Activated CD4-positive, alpha-beta T cell treated with anti-CD3 and anti-CD28 coated beads, Interleukin-2, amount 10 ng/mL, durations not matched to agents 7 days and 5 days (primary cell): ENCODE measurements at regions not wholly inside any gene's neighbourhood (a gene's known extent, or its start where the extent isn't known, plus 50 kb on each side); places are given as distances from the start of the nearest gene placed in this dataset.

Experiments
- CTCF ChIA-PET: fragments of 350-600 bp; sonication (Branson Sonifier 250); formaldehyde crosslinking; loops from one replicate; lab custom pipeline; 2021; ENCODE audit warnings: antibody characterized with exemption; lab: Charles Lee
- POLR2A ChIA-PET: fragments of 350-600 bp; sonication (Branson Sonifier 250); formaldehyde crosslinking; loops from one replicate; lab custom pipeline; 2021; ENCODE audit warnings: antibody characterized with exemption; lab: Charles Lee
- DNase-seq: peaks from one replicate; pipeline ENCODE4 v3.0.0-alpha.2; 2020
- H3K27ac Mint-ChIP-seq: one replicate; pipeline ENCODE4 v1.8.0; 2021; ENCODE audit warnings: mild to moderate bottlenecking, moderate library complexity, mixed read lengths
- H3K27me3 Mint-ChIP-seq: one replicate; pipeline ENCODE4 v1.8.0; 2021; ENCODE audit warnings: mixed read lengths
- H3K36me3 Mint-ChIP-seq: one replicate; pipeline ENCODE4 v1.8.0; 2021; ENCODE audit warnings: low read depth, mixed read lengths
- H3K4me1 Mint-ChIP-seq: one replicate; pipeline ENCODE4 v1.8.0; 2021; ENCODE audit warnings: mixed read lengths
- H3K4me3 Mint-ChIP-seq: one replicate; pipeline ENCODE4 v1.8.0; 2021; ENCODE audit warnings: mild to moderate bottlenecking, moderate library complexity, mixed read lengths
- H3K9me3 Mint-ChIP-seq: one replicate; pipeline ENCODE4 v1.8.0; 2021; ENCODE audit warnings: mixed read lengths

GRCh38 chr10:3950676-3951275 is 165.8 kb upstream of the KLF6 start:
- Mint-ChIP-seq H3K4me3 (no peak overlapping the region), H3K4me1 (peaks cover 64% of the 10 kb centered on the region), H3K9me3 (peaks cover 6% of the 10 kb centered on the region), H3K27ac (peak overlapping the region; percentile 60), H3K36me3 (peaks cover 5% of the 10 kb centered on the region), H3K27me3 (no peaks in the 10 kb centered on the region)
- peak; percentile 34 for DNase-seq
- POLR2A ChIA-PET, result no interaction called here
- CTCF ChIA-PET, result interaction anchor here (1.0 to 1.4 kb wide), 2 partner anchors 15 to 84 kb away, joined by 3 to 4 read pairs; no protein-coding TSS in a partner anchor

GRCh38 chr10:3949711-3950110 is 164.7 kb upstream of the KLF6 start:
- no peak overlapping the region for H3K4me3 Mint-ChIP-seq
- no peak for DNase-seq
- H3K9me3 Mint-ChIP-seq, result peaks cover 9% of the 10 kb centered on the region
- ChIA-PET CTCF (interaction anchor here (1.0 to 1.8 kb wide), 5 partner anchors 10 to 142 kb away, joined by 3 to 5 read pairs (median 3); no protein-coding TSS in a partner anchor), POLR2A (no interaction called here)
- H3K36me3 Mint-ChIP-seq, result peaks cover 8% of the 10 kb centered on the region
- peak overlapping the region; percentile 90 for H3K27ac Mint-ChIP-seq
- H3K27me3 Mint-ChIP-seq, result no peaks in the 10 kb centered on the region
- H3K4me1 Mint-ChIP-seq, result peaks cover 73% of the 10 kb centered on the region

GRCh38 chr10:3948843-3949242 is 163.8 kb upstream of the KLF6 start:
- peaks cover 75% of the 10 kb centered on the region for H3K4me1 Mint-ChIP-seq
- peak overlapping the region; percentile 90 for H3K27ac Mint-ChIP-seq
- DNase-seq, result peak; percentile 88
- peak overlapping the region; percentile 66 for H3K4me3 Mint-ChIP-seq
- peaks cover 10% of the 10 kb centered on the region for H3K36me3 Mint-ChIP-seq
- no peaks in the 10 kb centered on the region for H3K27me3 Mint-ChIP-seq
- ChIA-PET POLR2A (no interaction called here), CTCF (interaction anchor here (1.0 to 1.8 kb wide), 3 partner anchors 12 to 141 kb away, joined by 3 to 5 read pairs (median 3); no protein-coding TSS in a partner anchor)
- peaks cover 11% of the 10 kb centered on the region for H3K9me3 Mint-ChIP-seq

- no peak for DNase-seq
- ChIA-PET CTCF (interaction anchor here (0.7 to 1.6 kb wide), 3 partner anchors 11 to 171 kb away, joined by 3 to 7 read pairs (median 4); no protein-coding TSS in a partner anchor), POLR2A (interaction anchor here (0.6 to 1.0 kb wide), 4 partner anchors 141 to 193 kb away, joined by 3 to 4 read pairs (median 4); partner anchors contain the start of gene KLF6)
- Mint-ChIP-seq H3K4me3 (peak overlapping the region; percentile 60), H3K27ac (peak overlapping the region; percentile 84), H3K9me3 (peaks cover 5% of the 10 kb centered on the region), H3K4me1 (peaks cover 88% of the 10 kb centered on the region), H3K27me3 (no peaks in the 10 kb centered on the region), H3K36me3 (peaks cover 18% of the 10 kb centered on the region)
These were observed 161.5 kb upstream of the KLF6 start for GRCh38 chr10:3946234-3947229.

- CTCF ChIA-PET, result interaction anchor here (1.6 kb wide), 1 partner anchor 12 kb away, joined by 7 read pairs; no protein-coding TSS in a partner anchor
- Mint-ChIP-seq H3K27me3 (no peaks in the 10 kb centered on the region), H3K4me1 (peaks cover 81% of the 10 kb centered on the region), H3K36me3 (peaks cover 26% of the 10 kb centered on the region), H3K9me3 (peaks cover 9% of the 10 kb centered on the region), H3K27ac (peak overlapping the region; percentile 84), H3K4me3 (no peak overlapping the region)
- POLR2A ChIA-PET, result no interaction called here
- DNase-seq, result no peak
These were observed 160.0 kb upstream of the KLF6 start for GRCh38 chr10:3945026-3945425.

GRCh38 chr10:3944591-3944990 is 159.6 kb upstream of the KLF6 start:
- ChIA-PET POLR2A (no interaction called here), CTCF (interaction anchor here (1.1 kb wide), 1 partner anchor 11 kb away, joined by 3 read pairs; no protein-coding TSS in a partner anchor)
- H3K27me3 Mint-ChIP-seq, result no peaks in the 10 kb centered on the region
- no peak for DNase-seq
- H3K36me3 Mint-ChIP-seq, result peaks cover 26% of the 10 kb centered on the region
- H3K4me3 Mint-ChIP-seq, result no peak overlapping the region
- H3K27ac Mint-ChIP-seq, result peak overlapping the region; percentile 84
- peaks cover 9% of the 10 kb centered on the region for H3K9me3 Mint-ChIP-seq
- H3K4me1 Mint-ChIP-seq, result peaks cover 76% of the 10 kb centered on the region

- ChIA-PET CTCF (interaction anchor here (1.1 kb wide), 1 partner anchor 12 kb away, joined by 3 read pairs; no protein-coding TSS in a partner anchor), POLR2A (no interaction called here)
- Mint-ChIP-seq H3K9me3 (peaks cover 9% of the 10 kb centered on the region), H3K27me3 (no peaks in the 10 kb centered on the region), H3K4me1 (peaks cover 68% of the 10 kb centered on the region), H3K27ac (no peak overlapping the region), H3K4me3 (peak overlapping the region; percentile 9), H3K36me3 (peaks cover 24% of the 10 kb centered on the region)
- no peak for DNase-seq
These were observed 158.8 kb upstream of the KLF6 start for GRCh38 chr10:3943695-3944257.

- Mint-ChIP-seq H3K27me3 (no peaks in the 10 kb centered on the region), H3K4me3 (peak overlapping the region; percentile 9), H3K9me3 (peaks cover 9% of the 10 kb centered on the region), H3K36me3 (peaks cover 22% of the 10 kb centered on the region), H3K4me1 (peaks cover 61% of the 10 kb centered on the region), H3K27ac (peak overlapping the region; percentile 83)
- ChIA-PET POLR2A (no interaction called here), CTCF (interaction anchor here (1.1 kb wide), 1 partner anchor 27 kb away, joined by 3 read pairs; no protein-coding TSS in a partner anchor)
- DNase-seq, result no peak
These were observed 158.0 kb upstream of the KLF6 start for GRCh38 chr10:3942937-3943489.

- CTCF ChIA-PET, result interaction anchor here (0.6 kb wide), 1 partner anchor 1697 kb away, joined by 3 read pairs; no protein-coding TSS in a partner anchor
- H3K9me3 Mint-ChIP-seq, result peaks cover 16% of the 10 kb centered on the region
- H3K27me3 Mint-ChIP-seq, result no peaks in the 10 kb centered on the region
- no peak for DNase-seq
- no peak overlapping the region for H3K4me3 Mint-ChIP-seq
- H3K36me3 Mint-ChIP-seq, result peaks cover 32% of the 10 kb centered on the region
- peaks cover 53% of the 10 kb centered on the region for H3K4me1 Mint-ChIP-seq
- peak overlapping the region; percentile 83 for H3K27ac Mint-ChIP-seq
- POLR2A ChIA-PET, result no interaction called here
These were observed 156.7 kb upstream of the KLF6 start for GRCh38 chr10:3941676-3942075.

GRCh38 chr10:3936422-3937040 is 151.5 kb upstream of the KLF6 start:
- ChIA-PET POLR2A (no interaction called here), CTCF (interaction anchor here (0.5 kb wide), 1 partner anchor 273 kb away, joined by 4 read pairs; no protein-coding TSS in a partner anchor)
- H3K4me1 Mint-ChIP-seq, result peaks cover 60% of the 10 kb centered on the region
- peaks cover 41% of the 10 kb centered on the region for H3K36me3 Mint-ChIP-seq
- no peak for DNase-seq
- H3K4me3 Mint-ChIP-seq, result no peak overlapping the region
- peaks cover 22% of the 10 kb centered on the region for H3K9me3 Mint-ChIP-seq
- H3K27me3 Mint-ChIP-seq, result no peaks in the 10 kb centered on the region
- no peak overlapping the region for H3K27ac Mint-ChIP-seq

GRCh38 chr10:3935933-3936359 is 150.9 kb upstream of the KLF6 start:
- POLR2A ChIA-PET, result no interaction called here
- CTCF ChIA-PET, result interaction anchor here (1.6 kb wide), 1 partner anchor 36 kb away, joined by 4 read pairs; no protein-coding TSS in a partner anchor
- Mint-ChIP-seq H3K27me3 (no peaks in the 10 kb centered on the region), H3K27ac (peak overlapping the region; percentile 93), H3K36me3 (peaks cover 37% of the 10 kb centered on the region), H3K4me1 (peaks cover 60% of the 10 kb centered on the region), H3K9me3 (peaks cover 22% of the 10 kb centered on the region), H3K4me3 (peak overlapping the region; percentile 61)
- DNase-seq, result no peak
